GM20000 (cell line): ENCODE measurements at regions not wholly inside any gene's neighbourhood (a gene's known extent, or its start where the extent isn't known, plus 50 kb on each side); places are given as distances from the start of the nearest gene placed in this dataset.
"Not testable (repeated sequence)": the region's sequence is repeated elsewhere in the genome, so short reads cannot be mapped to it uniquely, and the experiment has no call there.

Experiments
- DNase-seq: peaks from one replicate; pipeline ENCODE4 v3.0.0; 2012; ENCODE audit warnings: low spot score
- TF ChIP-seq, protein P1 (sequence below): IDR thresholded peaks from 2 replicates; pipeline ENCODE4 v1.5.1; 2012; ENCODE audit warnings: mild to moderate bottlenecking, control low read depth; ENCODE audit errors: extremely low read depth, missing control alignments

DNA sequence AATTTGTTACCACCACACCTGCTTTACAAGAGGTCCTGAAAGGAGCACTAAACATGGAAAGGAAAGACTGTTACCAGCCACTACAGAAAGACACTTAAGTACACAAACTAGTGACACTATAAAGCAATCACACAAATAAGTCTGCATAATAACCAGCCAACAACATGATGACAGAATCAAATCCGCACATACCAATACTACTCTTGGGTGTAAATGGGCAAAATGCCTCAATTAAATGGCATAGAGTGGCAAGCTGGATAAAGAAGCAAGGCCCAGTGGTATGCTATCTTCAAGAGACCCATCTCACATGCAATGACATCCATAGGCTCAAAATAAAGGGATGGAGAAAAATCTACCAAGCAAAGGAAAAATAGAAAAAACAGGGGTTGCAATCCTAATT is 106.8 kb upstream of the PRR23C start:
- TF ChIP-seq, protein P1, sequence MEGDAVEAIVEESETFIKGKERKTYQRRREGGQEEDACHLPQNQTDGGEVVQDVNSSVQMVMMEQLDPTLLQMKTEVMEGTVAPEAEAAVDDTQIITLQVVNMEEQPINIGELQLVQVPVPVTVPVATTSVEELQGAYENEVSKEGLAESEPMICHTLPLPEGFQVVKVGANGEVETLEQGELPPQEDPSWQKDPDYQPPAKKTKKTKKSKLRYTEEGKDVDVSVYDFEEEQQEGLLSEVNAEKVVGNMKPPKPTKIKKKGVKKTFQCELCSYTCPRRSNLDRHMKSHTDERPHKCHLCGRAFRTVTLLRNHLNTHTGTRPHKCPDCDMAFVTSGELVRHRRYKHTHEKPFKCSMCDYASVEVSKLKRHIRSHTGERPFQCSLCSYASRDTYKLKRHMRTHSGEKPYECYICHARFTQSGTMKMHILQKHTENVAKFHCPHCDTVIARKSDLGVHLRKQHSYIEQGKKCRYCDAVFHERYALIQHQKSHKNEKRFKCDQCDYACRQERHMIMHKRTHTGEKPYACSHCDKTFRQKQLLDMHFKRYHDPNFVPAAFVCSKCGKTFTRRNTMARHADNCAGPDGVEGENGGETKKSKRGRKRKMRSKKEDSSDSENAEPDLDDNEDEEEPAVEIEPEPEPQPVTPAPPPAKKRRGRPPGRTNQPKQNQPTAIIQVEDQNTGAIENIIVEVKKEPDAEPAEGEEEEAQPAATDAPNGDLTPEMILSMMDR = no peak
- no peak for DNase-seq

DNA sequence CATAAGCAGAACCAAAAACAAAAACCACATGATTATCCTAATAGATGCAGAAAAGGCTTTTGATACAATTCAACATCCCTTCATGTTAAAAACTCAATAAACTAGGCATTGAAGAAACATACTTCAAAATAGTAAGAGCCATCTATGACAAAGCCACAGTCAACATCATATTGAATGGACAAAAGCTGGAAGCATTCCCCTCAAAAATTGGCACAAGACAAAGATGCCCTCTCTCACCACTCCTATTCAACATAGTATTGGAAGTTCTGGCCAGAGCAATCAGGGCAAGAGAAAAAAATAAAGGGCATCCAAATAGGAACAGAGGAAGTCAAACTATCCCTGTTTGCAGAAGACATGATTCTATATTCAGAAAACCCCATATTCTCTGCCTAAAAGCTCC is 108.7 kb upstream of the PRR23C start:
- not testable (repeated sequence) for DNase-seq

DNA sequence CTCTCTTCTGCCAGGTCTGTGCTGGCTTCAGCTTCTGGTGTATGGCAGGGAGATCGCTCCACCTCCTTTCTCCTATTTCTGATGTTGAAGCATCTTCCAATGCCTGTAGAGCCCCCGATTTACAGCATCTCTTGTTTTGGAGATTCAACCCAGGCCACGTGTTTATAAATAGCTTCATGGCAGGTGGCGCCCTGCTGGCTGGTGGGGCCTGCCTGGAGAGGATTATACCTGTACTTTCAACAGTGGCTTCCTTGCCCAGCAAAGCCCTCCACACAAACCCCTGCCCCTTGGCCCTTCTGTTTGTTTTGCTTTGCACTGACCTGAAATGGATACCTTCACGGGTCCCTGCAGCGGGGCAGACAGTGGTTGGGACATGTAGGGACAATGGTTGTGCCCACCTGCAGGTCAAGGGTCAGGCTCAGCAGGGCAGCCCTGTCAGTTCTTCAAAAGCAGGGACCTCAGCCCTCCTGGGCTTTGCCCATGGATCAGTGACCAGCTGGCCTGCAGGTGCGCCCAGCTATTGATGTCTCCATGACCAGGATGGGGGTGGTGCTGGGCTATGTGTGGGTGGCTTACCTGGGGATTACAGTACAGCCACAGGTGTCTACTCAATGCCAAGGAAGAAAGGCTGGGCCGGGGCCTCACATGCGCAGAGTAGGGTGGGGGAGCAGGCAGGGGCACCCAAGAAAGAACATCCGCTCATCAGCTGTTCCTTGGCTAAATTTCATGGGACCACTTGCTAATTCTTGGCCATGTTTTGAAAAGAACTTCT is 112.7 kb upstream of the PRR23C start:
- DNase-seq = no peak
- TF ChIP-seq, protein P1 = no peak

- TF ChIP-seq, protein P1 = no peak
- DNase-seq = no peak
Observed at GRCh38 chr3:139159356-139159755, 114.7 kb upstream of the PRR23C start.

GRCh38 chr3:139173372-139174108 is 128.8 kb upstream of the PRR23C start:
- DNase-seq = no peak
- TF ChIP-seq, protein P1 = no peak

DNA sequence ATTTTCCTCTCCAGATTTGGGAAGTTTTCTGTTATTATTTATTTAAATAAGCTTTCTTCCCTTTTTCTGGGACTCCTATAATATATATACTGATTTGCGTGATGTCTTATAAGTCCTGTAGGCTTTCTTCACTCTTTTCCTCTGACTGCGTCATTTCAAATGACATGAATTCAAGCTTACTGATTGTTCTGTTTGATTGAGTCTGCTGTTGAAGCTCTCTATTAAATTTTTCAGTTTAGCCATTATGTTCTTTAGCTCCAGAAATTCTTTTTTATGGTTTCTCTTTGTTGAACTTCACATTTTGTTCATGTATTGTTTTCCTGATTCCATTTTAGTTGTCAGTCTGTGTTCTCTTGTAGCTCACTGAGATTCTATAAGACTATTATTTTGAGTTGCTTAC is 135.8 kb upstream of the PRR23C start:
- TF ChIP-seq, protein P1 = no peak
- DNase-seq = no peak

GRCh38 chr3:139182143-139182542 is 137.5 kb upstream of the PRR23C start:
- no peak for DNase-seq
- TF ChIP-seq, protein P1 = no peak
